Nephron progenitor cell (in vitro differentiated cells): ENCODE measurements at regions not wholly inside any gene's neighbourhood (a gene's known extent, or its start where the extent isn't known, plus 50 kb on each side); places are given as distances from the start of the nearest gene placed in this dataset.

ENCODE experiments used
- DNase-seq: peaks from one replicate; pipeline ENCODE4 v3.0.0; 2021
- H3K27ac Mint-ChIP-seq: 2 replicates; pipeline ENCODE4 v1.8.0; 2021; ENCODE audit warnings: mild to moderate bottlenecking, moderate library complexity, mixed read lengths
- H3K27me3 Mint-ChIP-seq: 2 replicates; pipeline ENCODE4 v1.8.0; 2021; ENCODE audit warnings: mild to moderate bottlenecking, low read depth, mixed read lengths; ENCODE audit not compliant: poor library complexity
- H3K36me3 Mint-ChIP-seq: 2 replicates; pipeline ENCODE4 v1.8.0; 2021; ENCODE audit warnings: low read depth, mixed read lengths
- H3K4me1 Mint-ChIP-seq: 2 replicates; pipeline ENCODE4 v1.8.0; 2021; ENCODE audit warnings: mixed read lengths
- H3K4me3 Mint-ChIP-seq: 2 replicates; pipeline ENCODE4 v1.8.0; 2021; ENCODE audit warnings: mild to moderate bottlenecking, moderate library complexity, mixed read lengths
- H3K9me3 Mint-ChIP-seq: 2 replicates; pipeline ENCODE4 v1.8.0; 2021; ENCODE audit warnings: mild to moderate bottlenecking, moderate library complexity, mixed read lengths
- CTCF ChIP-seq: fragments of 200-600 bp; sonication (generic); IDR thresholded peaks from 2 replicates; pipeline ENCODE4 v1.5.0; 2021; ENCODE audit warnings: antibody characterized with exemption

- no peak for TF ChIP-seq CTCF
- Mint-ChIP-seq H3K27me3 (peaks cover 2% of the 10 kb centered on the region), H3K4me1 (no peaks in the 10 kb centered on the region), H3K9me3 (peaks cover 3% of the 10 kb centered on the region), H3K36me3 (no peaks in the 10 kb centered on the region), H3K4me3 (no peak overlapping the region), H3K27ac (no peak overlapping the region)
- DNase-seq = no peak
These were observed 605.5 kb downstream of the SATB2 start for GRCh38 chr2:198852248-198852647.

GRCh38 chr2:198825534-198825933, 632.2 kb downstream of the SATB2 start:
- H3K9me3 Mint-ChIP-seq = peaks cover 7% of the 10 kb centered on the region
- no peak overlapping the region for H3K27ac Mint-ChIP-seq
- H3K4me1 Mint-ChIP-seq = no peaks in the 10 kb centered on the region
- no peaks in the 10 kb centered on the region for H3K27me3 Mint-ChIP-seq
- no peak for TF ChIP-seq CTCF
- H3K36me3 Mint-ChIP-seq = no peaks in the 10 kb centered on the region
- no peak for DNase-seq
- no peak overlapping the region for H3K4me3 Mint-ChIP-seq

GRCh38 chr2:198817536-198817935, 640.2 kb downstream of the SATB2 start:
- H3K4me3 Mint-ChIP-seq = no peak overlapping the region
- H3K4me1 Mint-ChIP-seq = no peaks in the 10 kb centered on the region
- H3K27me3 Mint-ChIP-seq = no peaks in the 10 kb centered on the region
- no peak for DNase-seq
- no peaks in the 10 kb centered on the region for H3K36me3 Mint-ChIP-seq
- H3K27ac Mint-ChIP-seq = no peak overlapping the region
- no peak for TF ChIP-seq CTCF
- H3K9me3 Mint-ChIP-seq = no peaks in the 10 kb centered on the region

GRCh38 chr2:198815626-198816025, 642.1 kb downstream of the SATB2 start:
- no peaks in the 10 kb centered on the region for H3K36me3 Mint-ChIP-seq
- no peak overlapping the region for H3K27ac Mint-ChIP-seq
- DNase-seq = no peak
- H3K4me1 Mint-ChIP-seq = no peaks in the 10 kb centered on the region
- no peak for TF ChIP-seq CTCF
- no peaks in the 10 kb centered on the region for H3K27me3 Mint-ChIP-seq
- H3K9me3 Mint-ChIP-seq = no peaks in the 10 kb centered on the region
- no peak overlapping the region for H3K4me3 Mint-ChIP-seq

GRCh38 chr2:198811198-198811597, 646.5 kb downstream of the SATB2 start:
- H3K27ac Mint-ChIP-seq = no peak overlapping the region
- H3K36me3 Mint-ChIP-seq = no peaks in the 10 kb centered on the region
- no peak overlapping the region for H3K4me3 Mint-ChIP-seq
- no peaks in the 10 kb centered on the region for H3K4me1 Mint-ChIP-seq
- TF ChIP-seq CTCF = no peak
- no peaks in the 10 kb centered on the region for H3K27me3 Mint-ChIP-seq
- no peak for DNase-seq
- no peaks in the 10 kb centered on the region for H3K9me3 Mint-ChIP-seq

GRCh38 chr2:198809976-198810375, 647.8 kb downstream of the SATB2 start:
- H3K27ac Mint-ChIP-seq = no peak overlapping the region
- no peak for DNase-seq
- no peak overlapping the region for H3K4me3 Mint-ChIP-seq
- no peaks in the 10 kb centered on the region for H3K9me3 Mint-ChIP-seq
- H3K27me3 Mint-ChIP-seq = no peaks in the 10 kb centered on the region
- H3K4me1 Mint-ChIP-seq = no peaks in the 10 kb centered on the region
- no peaks in the 10 kb centered on the region for H3K36me3 Mint-ChIP-seq
- no peak for TF ChIP-seq CTCF
